SK-N-MC (cell line): ENCODE measurements at regions not wholly inside any gene's neighbourhood (a gene's known extent, or its start where the extent isn't known, plus 50 kb on each side); places are given as distances from the start of the nearest gene placed in this dataset.

ENCODE experiments used
- DNase-seq: peaks from one replicate; pipeline ENCODE4 v3.0.0-alpha.2; 2011; ENCODE audit warnings: low read depth, low spot score
- H3K27ac ChIP-seq: fragments of 200-600 bp; sonication (generic); 2 replicates; pipeline ENCODE4 v1.5.1; 2016; ENCODE audit warnings: mixed run types
- H3K36me3 ChIP-seq: fragments of 200-600 bp; sonication (generic); 2 replicates; pipeline ENCODE4 v1.6.1; 2017; ENCODE audit warnings: antibody characterized with exemption, low read length, mixed read lengths; ENCODE audit not compliant: insufficient read depth
- H3K4me3 ChIP-seq: fragments of 200-600 bp; sonication (generic); 2 replicates; pipeline ENCODE4 v1.5.1; 2016
- H3K9ac ChIP-seq: fragments of 200-600 bp; sonication (generic); 2 replicates; pipeline ENCODE4 v1.8.0; 2017; ENCODE audit warnings: mixed run types, mixed read lengths; ENCODE audit not compliant: insufficient read length
- H3K9me3 ChIP-seq: fragments of 200-600 bp; sonication (generic); 2 replicates; pipeline ENCODE4 v1.6.1; 2017; ENCODE audit warnings: low read depth, mild to moderate bottlenecking, antibody characterized with exemption, low read length, moderate library complexity, mixed read lengths
- EZH2 ChIP-seq: fragments of 200-600 bp; sonication (generic); IDR thresholded peaks from one replicate; pipeline ENCODE4 v1.6.1; 2017; ENCODE audit warnings: antibody characterized with exemption
- FOXP2 ChIP-seq: optimal IDR thresholded peaks from 2 replicates; pipeline ENCODE3; 2011; ENCODE audit warnings: mild to moderate bottlenecking, moderate library complexity; ENCODE audit not compliant: insufficient read depth; ENCODE audit errors: extremely low read length, control extremely low read depth
- POLR2AphosphoS5 ChIP-seq: IDR thresholded peaks from 2 replicates; pipeline ENCODE4 v1.6.1; 2012; ENCODE audit warnings: mild to moderate bottlenecking, low read depth, low read length, borderline replicate concordance

- Histone ChIP-seq H3K9me3 (no peaks in the 10 kb centered on the region), H3K27ac (no peak overlapping the region), H3K36me3 (no peaks in the 10 kb centered on the region), H3K4me3 (no peak overlapping the region), H3K9ac (no peak overlapping the region)
- TF ChIP-seq EZH2 = no peak
- no peak for TF ChIP-seq POLR2AphosphoS5
- no peak for TF ChIP-seq FOXP2
- DNase-seq = no peak
These were observed 282.3 kb downstream of the BCL11A start for GRCh38 chr2:60271131-60271530.

- H3K9ac ChIP-seq = no peak overlapping the region
- TF ChIP-seq EZH2 (no peak), FOXP2 (no peak), POLR2AphosphoS5 (no peak)
- no peak for DNase-seq
- no peaks in the 10 kb centered on the region for H3K36me3 ChIP-seq
- no peaks in the 10 kb centered on the region for H3K9me3 ChIP-seq
- no peak overlapping the region for H3K27ac ChIP-seq
- H3K4me3 ChIP-seq = no peak overlapping the region
These were observed 284.8 kb downstream of the BCL11A start for GRCh38 chr2:60268661-60269060.

- H3K27ac ChIP-seq = no peak overlapping the region
- H3K4me3 ChIP-seq = no peak overlapping the region
- H3K9ac ChIP-seq = no peak overlapping the region
- H3K9me3 ChIP-seq = no peaks in the 10 kb centered on the region
- no peaks in the 10 kb centered on the region for H3K36me3 ChIP-seq
- no peak for TF ChIP-seq POLR2AphosphoS5
- no peak for TF ChIP-seq FOXP2
- TF ChIP-seq EZH2 = no peak
- no peak for DNase-seq
These were observed 285.4 kb downstream of the BCL11A start for GRCh38 chr2:60268032-60268431.

- no peak for DNase-seq
- H3K36me3 ChIP-seq = no peaks in the 10 kb centered on the region
- TF ChIP-seq EZH2 (no peak), FOXP2 (no peak), POLR2AphosphoS5 (no peak)
- no peak overlapping the region for H3K27ac ChIP-seq
- H3K9ac ChIP-seq = no peak overlapping the region
- no peak overlapping the region for H3K4me3 ChIP-seq
- H3K9me3 ChIP-seq = no peaks in the 10 kb centered on the region
These were observed 286.3 kb downstream of the BCL11A start for GRCh38 chr2:60267122-60267521.

DNA sequence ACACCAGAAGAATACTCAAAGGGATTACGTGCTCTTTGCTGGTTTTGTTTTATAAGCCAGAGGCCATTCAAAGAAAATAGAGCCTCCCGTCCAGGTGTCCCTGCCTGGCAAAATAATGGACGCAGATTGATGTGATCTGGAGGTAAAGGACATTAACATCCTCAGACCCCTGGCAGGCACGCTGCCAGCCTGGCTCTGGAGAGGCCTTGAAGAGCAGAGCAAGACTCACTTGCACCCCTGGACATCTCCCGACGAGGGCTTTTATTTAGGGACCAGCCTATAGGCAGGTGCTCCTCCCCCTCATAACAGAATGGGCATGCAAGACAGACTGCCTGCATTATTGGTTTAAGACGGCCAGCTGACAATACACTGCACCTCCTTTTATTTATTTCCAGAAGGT is 291.3 kb downstream of the BCL11A start:
- Histone ChIP-seq H3K9ac (no peak overlapping the region), H3K36me3 (no peaks in the 10 kb centered on the region), H3K4me3 (no peak overlapping the region), H3K9me3 (no peaks in the 10 kb centered on the region), H3K27ac (no peak overlapping the region)
- no peak for TF ChIP-seq FOXP2
- no peak for TF ChIP-seq EZH2
- TF ChIP-seq POLR2AphosphoS5 = no peak
- no peak for DNase-seq

DNA sequence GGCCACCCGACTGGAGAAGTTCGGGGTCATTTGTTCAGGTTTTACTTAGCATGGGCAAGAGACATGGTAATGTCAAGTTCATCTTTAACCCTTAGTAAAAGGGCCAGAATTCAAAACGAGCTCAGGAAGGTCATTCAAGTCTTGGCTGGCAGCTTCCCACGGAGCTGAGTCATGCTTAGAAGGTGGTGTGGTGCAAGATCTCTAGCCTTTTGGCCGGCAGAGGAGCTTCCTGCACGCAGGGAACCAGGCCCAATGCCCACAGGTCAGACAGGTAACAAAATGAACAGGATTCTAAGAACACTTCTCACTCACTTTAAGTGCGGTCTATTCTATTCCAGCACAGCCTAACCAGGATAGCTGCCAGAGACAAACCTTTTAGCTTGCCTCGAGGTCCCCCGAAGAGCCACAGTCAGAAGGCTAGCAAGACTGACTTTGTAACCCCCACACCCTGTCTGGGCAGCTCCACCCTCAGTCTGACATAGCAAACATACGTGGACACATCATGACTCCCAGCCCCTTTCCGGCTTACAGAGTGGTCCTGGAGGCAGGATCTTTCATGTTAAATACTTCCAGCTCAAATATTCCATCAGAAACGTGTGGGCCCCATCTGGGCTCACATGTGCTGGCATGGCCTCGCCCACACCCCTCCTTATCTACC is 292.7 kb downstream of the BCL11A start:
- DNase-seq = no peak
- no peaks in the 10 kb centered on the region for H3K36me3 ChIP-seq
- no peak overlapping the region for H3K4me3 ChIP-seq
- H3K27ac ChIP-seq = no peak overlapping the region
- no peak for TF ChIP-seq EZH2
- no peak for TF ChIP-seq POLR2AphosphoS5
- no peak for TF ChIP-seq FOXP2
- no peaks in the 10 kb centered on the region for H3K9me3 ChIP-seq
- H3K9ac ChIP-seq = no peak overlapping the region

- H3K36me3 ChIP-seq = no peaks in the 10 kb centered on the region
- H3K9me3 ChIP-seq = no peaks in the 10 kb centered on the region
- DNase-seq = no peak
- TF ChIP-seq FOXP2 = no peak
- TF ChIP-seq EZH2 = no peak
- TF ChIP-seq POLR2AphosphoS5 = no peak
- no peak overlapping the region for H3K27ac ChIP-seq
- H3K4me3 ChIP-seq = no peak overlapping the region
- no peak overlapping the region for H3K9ac ChIP-seq
These were observed 293.7 kb downstream of the BCL11A start for GRCh38 chr2:60259781-60260180.

GRCh38 chr2:60252581-60253150 is 300.8 kb downstream of the BCL11A start:
- Histone ChIP-seq H3K4me3 (no peak overlapping the region), H3K36me3 (no peaks in the 10 kb centered on the region), H3K9me3 (no peaks in the 10 kb centered on the region), H3K9ac (no peak overlapping the region), H3K27ac (no peak overlapping the region)
- no peak for DNase-seq
- TF ChIP-seq FOXP2 = no peak
- TF ChIP-seq EZH2 = no peak
- no peak for TF ChIP-seq POLR2AphosphoS5

GRCh38 chr2:60251247-60251646 is 302.2 kb downstream of the BCL11A start:
- no peak overlapping the region for H3K4me3 ChIP-seq
- TF ChIP-seq POLR2AphosphoS5 (no peak), EZH2 (no peak), FOXP2 (no peak)
- no peaks in the 10 kb centered on the region for H3K9me3 ChIP-seq
- H3K36me3 ChIP-seq = no peaks in the 10 kb centered on the region
- H3K27ac ChIP-seq = no peak overlapping the region
- DNase-seq = no peak
- no peak overlapping the region for H3K9ac ChIP-seq
